ENCODE measurements at regions not wholly inside any gene's neighbourhood (a gene's known extent, or its start where the extent isn't known, plus 50 kb on each side); places are given as distances from the start of the nearest gene placed in this dataset.

DNA sequence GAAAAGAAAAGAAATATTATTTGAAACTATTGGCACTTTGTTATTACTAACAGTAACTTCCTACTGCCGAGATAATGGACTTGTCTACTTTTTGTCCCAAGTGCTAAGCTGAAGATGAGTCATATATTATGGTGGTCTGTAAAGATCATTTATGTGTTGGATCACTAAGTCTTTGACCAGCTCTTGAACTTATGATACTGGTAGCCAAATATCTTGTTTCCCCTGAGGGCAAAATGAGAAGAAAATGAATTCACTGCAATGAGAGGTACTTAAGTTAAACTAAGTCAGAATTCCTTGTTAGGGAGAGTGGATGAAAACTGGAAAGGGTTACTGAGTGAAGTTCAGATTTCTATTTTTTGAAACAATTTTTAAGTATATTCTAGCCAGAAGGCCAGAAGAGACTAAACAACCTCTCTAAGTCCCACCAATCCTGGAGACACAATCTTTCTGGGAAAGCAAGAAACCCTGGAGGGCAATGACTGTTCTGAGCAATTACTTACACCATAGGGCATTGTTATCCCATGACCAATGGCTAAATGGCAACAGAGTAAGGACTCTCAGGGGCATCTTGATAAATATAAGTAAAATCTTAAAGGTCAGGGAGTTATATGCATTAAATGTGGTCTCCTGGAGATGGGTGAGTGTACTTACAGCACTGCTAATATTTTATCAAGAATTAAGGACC is 287.7 kb downstream of the STIM2 start:
- no peak for TF ChIP-seq SUZ12 (IDR thresholded peaks at IDR 0.05; ENCODE audit: extremely low read depth, insufficient read depth, insufficient read length)
- no peak for TF ChIP-seq ZNF274 (IDR thresholded peaks at IDR 0.05; ENCODE audit: low read depth, low read length)

Data from NT2/D1 (cell line).